GM18858 (cell line): ENCODE measurements at regions not wholly inside any gene's neighbourhood (a gene's known extent, or its start where the extent isn't known, plus 50 kb on each side); places are given as distances from the start of the nearest gene placed in this dataset.

Source experiments
- ATAC-seq: cut with Tn5 transposase; IDR thresholded peaks from one replicate; pipeline ENCODE4 v1.9.1; 2021; ENCODE audit not compliant: unreplicated experiment

GRCh38 chr10:78759456-78760120, 309.2 kb upstream of the ZMIZ1 start:
- ATAC-seq: no peak

GRCh38 chr10:78760463-78761310, 308.1 kb upstream of the ZMIZ1 start:
- no peak for ATAC-seq

- ATAC-seq: no peak
Observed at GRCh38 chr10:78761311-78761781, 307.4 kb upstream of the ZMIZ1 start.

- ATAC-seq: no peak
Observed at GRCh38 chr10:78762086-78762630, 306.6 kb upstream of the ZMIZ1 start.

GRCh38 chr10:78763234-78763633, 305.5 kb upstream of the ZMIZ1 start:
- ATAC-seq: no peak

GRCh38 chr10:78763651-78764395, 304.9 kb upstream of the ZMIZ1 start:
- ATAC-seq: no peak

- ATAC-seq: no peak
Observed at GRCh38 chr10:78764436-78764835, 304.3 kb upstream of the ZMIZ1 start.

GRCh38 chr10:78764846-78765430, 303.8 kb upstream of the ZMIZ1 start:
- no peak for ATAC-seq

GRCh38 chr10:78765726-78766335, 302.9 kb upstream of the ZMIZ1 start:
- no peak for ATAC-seq

GRCh38 chr10:78766603-78767002, 302.2 kb upstream of the ZMIZ1 start:
- ATAC-seq: no peak

GRCh38 chr10:78768041-78768835, 300.5 kb upstream of the ZMIZ1 start:
- ATAC-seq: no peak

- ATAC-seq: no peak
Observed at GRCh38 chr10:78768876-78769275, 299.9 kb upstream of the ZMIZ1 start.

- no peak for ATAC-seq
Observed at GRCh38 chr10:78769526-78769925, 299.2 kb upstream of the ZMIZ1 start.

GRCh38 chr10:78770167-78771090, 298.3 kb upstream of the ZMIZ1 start:
- ATAC-seq: no peak

- ATAC-seq: no peak
Observed at GRCh38 chr10:78771260-78771659, 297.5 kb upstream of the ZMIZ1 start.

GRCh38 chr10:78771808-78772455, 296.8 kb upstream of the ZMIZ1 start:
- no peak for ATAC-seq

GRCh38 chr10:78772486-78772885, 296.3 kb upstream of the ZMIZ1 start:
- ATAC-seq: no peak

GRCh38 chr10:78772986-78773530, 295.7 kb upstream of the ZMIZ1 start:
- no peak for ATAC-seq
